H1 (cell line): ENCODE measurements at regions not wholly inside any gene's neighbourhood (a gene's known extent, or its start where the extent isn't known, plus 50 kb on each side); places are given as distances from the start of the nearest gene placed in this dataset.

ENCODE experiments used
- CTCF ChIA-PET: fragments of 300-600 bp; sonication (Branson Sonifier 250); formaldehyde crosslinking; loops from one replicate; lab custom pipeline; 2021; ENCODE audit not compliant: partially characterized antibody; lab: Charles Lee
- POLR2A ChIA-PET: fragments of 300-600 bp; sonication (Branson Sonifier 250); formaldehyde crosslinking; loops from one replicate; lab custom pipeline; 2021; ENCODE audit warnings: inconsistent platforms; ENCODE audit not compliant: partially characterized antibody; lab: Charles Lee
- DNase-seq, 2 experiments: peaks; one replicate each; pipeline versions ENCODE4 v3.0.0 to v3.0.0-alpha.2; 2010 to 2022; ENCODE audit warnings: low spot score in 2 of 2, low read depth in 1 of 2, mixed read lengths in 1 of 2
- FAIRE-seq: peaks from 2 replicates; lab custom pipeline; 2011; peaks lifted over from hg19 to GRCh38; lab: Jason Lieb, UNC
- H2AFZ ChIP-seq: 2 replicates; pipeline ENCODE4 v1.8.1; 2012; ENCODE audit warnings: low read length, inconsistent platforms
- H2AK5ac ChIP-seq: 2 replicates; pipeline ENCODE4 v1.6.1; 2013; ENCODE audit warnings: low read depth, low read length
- H2BK120ac ChIP-seq: replicated peaks from 2 replicates; pipeline ENCODE3; 2013; ENCODE audit warnings: low read depth, low read length, inconsistent platforms
- H2BK12ac ChIP-seq: 2 replicates; pipeline ENCODE4 v1.6.1; 2013; ENCODE audit warnings: low read depth, low read length
- H2BK15ac ChIP-seq: 2 replicates; pipeline ENCODE4 v1.6.1; 2013; ENCODE audit warnings: low read length
- H2BK20ac ChIP-seq: 2 replicates; pipeline ENCODE4 v1.6.1; 2013; ENCODE audit warnings: low read length
- H2BK5ac ChIP-seq: 2 replicates; pipeline ENCODE4 v1.6.1; 2013; ENCODE audit warnings: low read depth, low read length
- H3K14ac ChIP-seq: 2 replicates; pipeline ENCODE4 v1.6.1; 2013; ENCODE audit warnings: inconsistent platforms; ENCODE audit not compliant: insufficient read length
- H3K18ac ChIP-seq: 2 replicates; pipeline ENCODE4 v1.6.1; 2013; ENCODE audit warnings: low read length; ENCODE audit errors: extremely low read depth
- H3K23ac ChIP-seq: 2 replicates; pipeline ENCODE4 v1.6.1; 2013; ENCODE audit warnings: inconsistent platforms; ENCODE audit not compliant: insufficient read length
- H3K23me2 ChIP-seq: 2 replicates; pipeline ENCODE4 v1.6.1; 2013; ENCODE audit warnings: low read depth, low read length
- H3K27ac ChIP-seq: 2 replicates; pipeline ENCODE4 v1.6.1; 2011; ENCODE audit warnings: low read depth, low read length, inconsistent platforms
- H3K27me3 ChIP-seq, 4 experiments: replicated peaks in 1 of 4; 1 replicate in 1 of 4; 2 replicates in 3 of 4; pipeline versions ENCODE4 v1.6.1 to v1.8.1; 2011 to 2013; ENCODE audit warnings: low read length in 3 of 4, mild to moderate bottlenecking in 3 of 4, inconsistent platforms in 2 of 4, mixed read lengths in 2 of 4, moderate library complexity in 1 of 4; ENCODE audit not compliant: control insufficient read depth in 3 of 4, insufficient read depth in 3 of 4; ENCODE audit errors: extremely low read depth in 1 of 4
- H3K36me3 ChIP-seq, 4 experiments: 2 replicates each; pipeline versions ENCODE4 v1.6.1 to v1.8.1; 2011 to 2013; ENCODE audit warnings: mild to moderate bottlenecking in 4 of 4, low read length in 3 of 4, moderate library complexity in 2 of 4, control low read depth in 1 of 4, inconsistent platforms in 1 of 4; ENCODE audit not compliant: insufficient read depth in 4 of 4, control insufficient read depth in 2 of 4
- H3K4ac ChIP-seq: replicated peaks from 2 replicates; pipeline ENCODE3; 2013; ENCODE audit warnings: low read length, low read depth, mixed read lengths, inconsistent platforms; ENCODE audit not compliant: insufficient read length
- H3K4me1 ChIP-seq, 4 experiments: replicated peaks in 1 of 4; 1 replicate in 1 of 4; 2 replicates in 3 of 4; pipeline versions ENCODE4 v1.6.1 to v1.8.1; 2011 to 2013; ENCODE audit warnings: low read length in 3 of 4, inconsistent platforms in 2 of 4, mixed read lengths in 1 of 4; ENCODE audit not compliant: insufficient read depth in 4 of 4, control insufficient read depth in 3 of 4
- H3K4me2 ChIP-seq, 2 experiments: 2 replicates each; pipeline versions ENCODE4 v1.6.1 to v1.8.1; 2011 to 2013; ENCODE audit warnings: low read depth in 2 of 2, low read length in 2 of 2, control low read depth in 1 of 2, inconsistent platforms in 1 of 2, mild to moderate bottlenecking in 1 of 2; ENCODE audit not compliant: insufficient read depth in 1 of 2
- H3K4me3 ChIP-seq, 4 experiments: fragments of 200-600, 300-600 bp in 1 of 4; sonication (generic), shearing (Covaris generic), sonication (Bioruptor Twin) in 1 of 4; 2 replicates each; pipeline versions ENCODE4 v1.5.1 to v1.8.1; 2011 to 2016; ENCODE audit warnings: low read length in 4 of 4, low read depth in 3 of 4, control low read depth in 2 of 4, inconsistent platforms in 2 of 4, mild to moderate bottlenecking in 2 of 4, mixed read lengths in 1 of 4, moderate library complexity in 1 of 4; ENCODE audit not compliant: insufficient read depth in 2 of 4; ENCODE audit errors: extremely low read depth in 1 of 4
- H3K56ac ChIP-seq: replicated peaks from 2 replicates; pipeline ENCODE3; 2013; ENCODE audit warnings: low read depth, mild to moderate bottlenecking, mixed read lengths, low read length, inconsistent platforms; ENCODE audit not compliant: insufficient read length
- H3K79me1 ChIP-seq: 2 replicates; pipeline ENCODE4 v1.6.1; 2013; ENCODE audit warnings: low read depth, low read length, control low read depth
- H3K79me2 ChIP-seq, 2 experiments: 2 replicates each; pipeline versions ENCODE4 v1.6.1 to v1.8.1; 2012 to 2013; ENCODE audit warnings: low read length in 2 of 2, mild to moderate bottlenecking in 2 of 2, inconsistent platforms in 1 of 2; ENCODE audit not compliant: insufficient read depth in 2 of 2, control insufficient read depth in 1 of 2
- H3K9ac ChIP-seq, 4 experiments: replicated peaks in 1 of 4; 1 replicate in 1 of 4; 2 replicates in 3 of 4; pipeline versions ENCODE4 v1.6.1 to v1.8.1; 2011 to 2013; ENCODE audit warnings: low read depth in 3 of 4, low read length in 3 of 4, control low read depth in 2 of 4, mild to moderate bottlenecking in 2 of 4, moderate library complexity in 2 of 4, inconsistent platforms in 1 of 4; ENCODE audit errors: extremely low read depth in 1 of 4
- H3K9me3 ChIP-seq, 2 experiments: 2 replicates each; pipeline versions ENCODE4 v1.6.1 to v1.8.1; 2012 to 2013; ENCODE audit warnings: mild to moderate bottlenecking in 2 of 2, moderate library complexity in 2 of 2, control low read depth in 1 of 2, inconsistent platforms in 1 of 2, low read depth in 1 of 2, low read length in 1 of 2, mixed read lengths in 1 of 2; ENCODE audit not compliant: insufficient read depth in 2 of 2
- H4K20me1 ChIP-seq, 2 experiments: replicated peaks in 1 of 2; 2 replicates each; pipeline versions ENCODE3 to v1.8.1; 2011 to 2013; ENCODE audit warnings: inconsistent platforms in 2 of 2, low read length in 2 of 2, mild to moderate bottlenecking in 1 of 2; ENCODE audit not compliant: insufficient read depth in 2 of 2, control insufficient read depth in 1 of 2
- H4K5ac ChIP-seq: 2 replicates; pipeline ENCODE4 v1.6.1; 2013; ENCODE audit warnings: low read length, low read depth, mixed read lengths, inconsistent platforms; ENCODE audit not compliant: insufficient read length
- H4K8ac ChIP-seq: 2 replicates; pipeline ENCODE4 v1.8.0; 2013; ENCODE audit warnings: mild to moderate bottlenecking, moderate library complexity, low read length, inconsistent platforms; ENCODE audit not compliant: insufficient read depth; ENCODE audit errors: extremely low read depth
- H4K91ac ChIP-seq: replicated peaks from 2 replicates; pipeline ENCODE3; 2013; ENCODE audit warnings: low read length, mixed read lengths, inconsistent platforms; ENCODE audit not compliant: insufficient read length
- CBX5 ChIP-seq: fragments of 300-800, 300-1000 bp; sonication (generic); IDR thresholded peaks from 2 replicates; pipeline ENCODE4 v1.7.1; 2016; ENCODE audit warnings: antibody characterized with exemption, low read length, low read depth
- CHD1 ChIP-seq: IDR thresholded peaks from 2 replicates; pipeline ENCODE4 v1.6.1; 2012; ENCODE audit warnings: low read depth, low read length, improper control_type of control experiment
- GABPA ChIP-seq: IDR thresholded peaks from 2 replicates; pipeline ENCODE4 v1.6.1; 2011; ENCODE audit warnings: mild to moderate bottlenecking, low read length, moderate library complexity, borderline replicate concordance; ENCODE audit not compliant: insufficient read depth
- RAD21 ChIP-seq, 2 experiments: IDR thresholded peaks in 1 of 2; conservative IDR thresholded peaks in 1 of 2; 2 replicates each; pipeline ENCODE4 v1.6.1; 2011; ENCODE audit warnings: low read depth in 2 of 2, low read length in 2 of 2, improper control_type of control experiment in 1 of 2, inconsistent platforms in 1 of 2, mild to moderate bottlenecking in 1 of 2, moderate library complexity in 1 of 2
- SP1 ChIP-seq: IDR thresholded peaks from 2 replicates; pipeline ENCODE4 v1.6.1; 2011; ENCODE audit warnings: low read depth, low read length
- SUZ12 ChIP-seq: fragments of 200-600 bp; sonication (generic); IDR thresholded peaks from 2 replicates; pipeline ENCODE4 v1.6.1; 2012; ENCODE audit warnings: mild to moderate bottlenecking, inconsistent platforms, low read length, moderate library complexity, mixed read lengths
- WGBS, 2 experiments: shearing (Covaris generic) in 1 of 2; methylation state at CpG; one replicate each; pipeline versions ENCODE4 v1.1.6 to v1.1.7; 2013 to 2015; ENCODE audit warnings: low lambda C conversion rate in 2 of 2, mixed read lengths in 2 of 2, inconsistent platforms in 1 of 2, low coverage in 1 of 2, missing lambda C conversion rate in 1 of 2; ENCODE audit not compliant: insufficient replicate concordance in 2 of 2, insufficient coverage in 1 of 2, insufficient read length in 1 of 2; ENCODE audit errors: extremely low coverage in 1 of 2, missing lambda C conversion rate in 1 of 2; 5-methylcytosine and 5-hydroxymethylcytosine counted together
- TF ChIP-seq, protein P1 (sequence below): IDR thresholded peaks from 2 replicates; pipeline ENCODE4 v1.6.1; 2012; ENCODE audit warnings: inconsistent platforms
- TF ChIP-seq, protein P2 (sequence below): IDR thresholded peaks from 2 replicates; pipeline ENCODE4 v1.6.1; 2012; ENCODE audit warnings: inconsistent platforms
- TF ChIP-seq, protein P3 (sequence below): IDR thresholded peaks from 2 replicates; pipeline ENCODE4 v1.6.1; 2012; ENCODE audit warnings: low read length, inconsistent platforms

DNA sequence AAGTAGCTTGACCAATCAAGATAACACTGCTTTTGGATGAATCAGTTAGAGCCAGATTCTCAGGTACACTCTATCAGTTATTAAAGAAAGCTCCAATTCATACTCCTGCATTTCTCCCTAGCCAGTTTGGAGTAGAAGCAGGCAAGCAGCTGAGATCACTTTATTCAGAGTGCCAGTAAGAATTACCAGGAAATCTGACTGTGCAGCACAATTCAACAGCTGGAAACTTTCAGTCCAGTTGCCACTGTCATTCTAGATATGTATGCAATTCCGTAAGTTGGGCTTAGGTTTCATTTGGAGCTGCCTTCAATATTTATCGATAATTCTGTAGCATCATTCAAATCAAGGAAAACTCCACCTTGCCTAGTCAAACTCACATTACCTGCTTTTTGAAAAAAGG is 2625.6 kb upstream of the PCDH20 start:
- H2BK5ac ChIP-seq: no peak overlapping the region
- no peak overlapping the region for H2AK5ac ChIP-seq
- no peaks in the 10 kb centered on the region; a peak in 1 of 7 replicates for H3K4me1 ChIP-seq
- H3K4me2 ChIP-seq: no peak overlapping the region
- no peaks in the 10 kb centered on the region for H4K20me1 ChIP-seq
- no peak overlapping the region for H4K91ac ChIP-seq
- H3K9me3 ChIP-seq: no peaks in the 10 kb centered on the region
- H3K36me3 ChIP-seq: no peaks in the 10 kb centered on the region
- no peak overlapping the region for H2BK20ac ChIP-seq
- no peak overlapping the region for H3K9ac ChIP-seq
- no peak overlapping the region for H4K5ac ChIP-seq
- TF ChIP-seq, protein P1, sequence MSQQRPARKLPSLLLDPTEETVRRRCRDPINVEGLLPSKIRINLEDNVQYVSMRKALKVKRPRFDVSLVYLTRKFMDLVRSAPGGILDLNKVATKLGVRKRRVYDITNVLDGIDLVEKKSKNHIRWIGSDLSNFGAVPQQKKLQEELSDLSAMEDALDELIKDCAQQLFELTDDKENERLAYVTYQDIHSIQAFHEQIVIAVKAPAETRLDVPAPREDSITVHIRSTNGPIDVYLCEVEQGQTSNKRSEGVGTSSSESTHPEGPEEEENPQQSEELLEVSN: no peak
- TF ChIP-seq RAD21 (IDR thresholded peaks at IDR 0.05 in 1 of 2, conservative IDR thresholded peaks at IDR 0.05 in 1 of 2; ENCODE audit: low read depth in 2 of 2, low read length in 2 of 2) (no peak), SUZ12 (no peak), CBX5 (no peak), CHD1 (no peak), GABPA (no peak), SP1 (no peak)
- TF ChIP-seq, protein P2, sequence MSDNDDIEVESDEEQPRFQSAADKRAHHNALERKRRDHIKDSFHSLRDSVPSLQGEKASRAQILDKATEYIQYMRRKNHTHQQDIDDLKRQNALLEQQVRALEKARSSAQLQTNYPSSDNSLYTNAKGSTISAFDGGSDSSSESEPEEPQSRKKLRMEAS: no peak
- TF ChIP-seq, protein P3, sequence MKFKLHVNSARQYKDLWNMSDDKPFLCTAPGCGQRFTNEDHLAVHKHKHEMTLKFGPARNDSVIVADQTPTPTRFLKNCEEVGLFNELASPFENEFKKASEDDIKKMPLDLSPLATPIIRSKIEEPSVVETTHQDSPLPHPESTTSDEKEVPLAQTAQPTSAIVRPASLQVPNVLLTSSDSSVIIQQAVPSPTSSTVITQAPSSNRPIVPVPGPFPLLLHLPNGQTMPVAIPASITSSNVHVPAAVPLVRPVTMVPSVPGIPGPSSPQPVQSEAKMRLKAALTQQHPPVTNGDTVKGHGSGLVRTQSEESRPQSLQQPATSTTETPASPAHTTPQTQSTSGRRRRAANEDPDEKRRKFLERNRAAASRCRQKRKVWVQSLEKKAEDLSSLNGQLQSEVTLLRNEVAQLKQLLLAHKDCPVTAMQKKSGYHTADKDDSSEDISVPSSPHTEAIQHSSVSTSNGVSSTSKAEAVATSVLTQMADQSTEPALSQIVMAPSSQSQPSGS: no peak
- TF ChIP-seq, all 59 proteins: peak for 0
- Histone ChIP-seq H3K4me3 (no peak overlapping the region), H2BK12ac (no peak overlapping the region), H3K4ac (no peak overlapping the region), H2BK120ac (no peak overlapping the region), H3K56ac (no peak overlapping the region), H3K79me1 (no peaks in the 10 kb centered on the region), H3K27me3 (no peaks in the 10 kb centered on the region), H3K14ac (no peak overlapping the region), H2BK15ac (no peak overlapping the region), H2AFZ (peak overlapping the region; percentile 59; the same call in 1 of the 2 replicates), H3K23ac (no peak overlapping the region), H3K27ac (no peak overlapping the region), H3K79me2 (no peaks in the 10 kb centered on the region), H3K18ac (no peak overlapping the region), H3K23me2 (no peaks in the 10 kb centered on the region), H4K8ac (no peak overlapping the region)
- CTCF ChIA-PET: no interaction called here
- no peak for FAIRE-seq
- WGBS, 2 experiments: 73% methylated on average over 2 of the region's 2 CpGs; no CpG with 5 or more reads in 1 of the 2 experiments
- no peak for DNase-seq
- POLR2A ChIA-PET: no interaction called here
